OCI-LY3 (cell line): ENCODE measurements at regions not wholly inside any gene's neighbourhood (a gene's known extent, or its start where the extent isn't known, plus 50 kb on each side); places are given as distances from the start of the nearest gene placed in this dataset.

Source experiments
- CTCF ChIP-seq: fragments of 200-600, 300-600 bp; sonication (generic); IDR thresholded peaks from 2 replicates; pipeline ENCODE4 v1.5.1; 2014; ENCODE audit warnings: antibody characterized with exemption, low read length, low read depth
- EZH2phosphoT487 ChIP-seq: fragments of 200-600 bp; shearing (Covaris generic); IDR thresholded peaks from 2 replicates; pipeline ENCODE4 v1.6.1; 2018; ENCODE audit warnings: antibody characterized with exemption, mixed run types, low read depth

- TF ChIP-seq CTCF (no peak), EZH2phosphoT487 (no peak)
Measured at GRCh38 chrX:36950495-36951253, 57.5 kb upstream of the FAM47C start.
